Right renal pelvis (tissue), 4 donors: ENCODE measurements at regions not wholly inside any gene's neighbourhood (a gene's known extent, or its start where the extent isn't known, plus 50 kb on each side); places are given as distances from the start of the nearest gene placed in this dataset.

Source experiments
- DNase-seq, 4 donors: peaks; one replicate each; pipeline ENCODE4 v3.0.0-alpha.2; 2013; ENCODE audit warnings: low read depth in 4 of 4, low spot score in 3 of 4, missing footprints in 1 of 4

DNA sequence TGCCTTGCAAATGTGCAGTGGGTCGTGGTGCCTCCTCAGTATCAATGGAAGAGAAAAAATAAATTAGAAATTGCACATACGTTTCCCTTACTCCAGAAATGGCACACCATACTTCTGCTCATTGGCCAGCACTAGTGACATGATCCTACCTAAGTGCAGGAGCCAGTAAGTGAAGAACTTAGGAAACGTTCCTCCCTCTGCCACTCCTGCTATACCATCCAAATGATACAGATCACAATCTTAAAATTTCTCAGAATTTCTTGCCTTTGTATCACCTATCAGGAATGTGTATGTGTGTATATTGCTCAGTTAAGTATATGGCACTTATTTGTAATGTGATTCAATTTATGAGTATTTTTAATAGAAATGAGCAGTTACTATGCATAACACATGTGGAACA lies 237.0 kb upstream of the UBE2E3 start:
- DNase-seq, result no peak

DNA sequence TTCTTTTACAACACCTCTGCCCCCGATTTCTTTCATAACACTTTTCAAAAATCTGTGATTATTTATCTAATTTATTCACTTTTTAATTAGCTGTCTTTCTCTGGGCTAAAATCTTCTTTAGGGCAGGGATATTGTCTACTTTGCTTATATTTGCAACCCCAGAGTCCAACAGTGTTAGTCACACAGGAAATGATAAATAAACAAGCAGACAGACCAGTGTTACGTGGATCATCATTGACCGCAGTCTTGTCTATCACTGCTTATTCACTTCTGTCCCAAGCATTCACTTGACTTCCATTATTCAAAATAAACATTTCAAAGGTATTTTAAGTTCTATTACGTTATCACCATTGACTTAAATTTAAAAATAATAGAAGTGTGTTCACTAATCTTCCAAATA lies 237.6 kb upstream of the UBE2E3 start:
- DNase-seq, result no peak

DNA sequence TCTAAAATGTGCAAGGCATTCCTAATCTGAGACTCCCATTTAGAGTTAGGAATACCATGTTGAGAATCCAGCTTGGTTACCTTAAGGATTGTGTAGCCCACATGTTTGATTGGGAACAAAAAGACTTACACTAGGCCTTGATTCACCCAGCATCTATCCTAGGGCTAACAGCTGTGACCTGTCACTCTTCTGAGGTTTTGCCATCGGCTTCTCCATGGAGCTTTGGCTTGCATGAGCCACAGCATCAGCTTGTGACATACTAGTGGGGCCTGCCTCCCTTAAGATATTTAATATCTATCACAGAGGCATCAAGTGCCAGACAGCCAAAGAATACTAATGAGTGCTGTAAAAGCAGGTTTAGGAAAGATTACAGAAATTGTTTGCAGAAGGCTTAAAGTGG lies 241.3 kb upstream of the UBE2E3 start:
- no peak for DNase-seq

DNA sequence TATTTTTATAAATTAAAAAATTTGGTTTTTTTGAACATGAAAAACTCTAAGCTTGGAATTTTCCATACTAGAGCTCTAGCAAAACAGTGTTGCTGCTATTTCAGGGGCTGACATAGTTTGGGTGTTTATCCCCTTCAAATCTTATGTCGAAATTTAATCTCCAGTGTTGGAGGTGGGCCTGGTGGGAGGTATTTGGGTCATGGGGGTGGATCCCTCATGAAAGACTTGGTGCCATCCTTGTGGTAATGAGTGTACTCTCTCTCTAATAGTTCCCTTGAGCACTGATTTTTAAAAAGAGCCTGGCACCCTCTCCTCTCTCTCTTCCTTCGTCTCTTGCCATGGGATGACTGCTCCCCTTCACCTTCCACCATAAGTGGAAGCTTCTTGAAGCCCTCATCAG lies 244.6 kb upstream of the UBE2E3 start:
- DNase-seq, result no peak

DNA sequence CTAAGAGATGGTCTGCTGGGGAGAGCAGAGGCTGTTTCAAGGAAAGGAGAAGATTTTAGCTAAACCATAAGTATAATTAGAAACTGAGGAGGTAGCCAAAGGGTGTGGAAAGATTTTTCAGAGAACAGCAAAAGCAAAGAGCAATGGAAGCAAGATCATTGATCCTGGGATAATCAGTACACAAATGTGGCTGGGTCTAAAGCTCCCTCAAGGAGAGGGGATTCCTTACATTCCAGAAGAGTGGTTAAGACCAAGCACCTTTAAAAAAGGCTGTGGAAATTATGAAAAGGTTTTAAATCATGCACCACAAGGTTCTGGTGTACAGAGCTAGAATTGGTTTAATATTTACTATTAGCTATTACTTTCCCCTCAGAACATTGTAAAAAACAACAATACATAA lies 246.0 kb upstream of the UBE2E3 start:
- no peak for DNase-seq

DNA sequence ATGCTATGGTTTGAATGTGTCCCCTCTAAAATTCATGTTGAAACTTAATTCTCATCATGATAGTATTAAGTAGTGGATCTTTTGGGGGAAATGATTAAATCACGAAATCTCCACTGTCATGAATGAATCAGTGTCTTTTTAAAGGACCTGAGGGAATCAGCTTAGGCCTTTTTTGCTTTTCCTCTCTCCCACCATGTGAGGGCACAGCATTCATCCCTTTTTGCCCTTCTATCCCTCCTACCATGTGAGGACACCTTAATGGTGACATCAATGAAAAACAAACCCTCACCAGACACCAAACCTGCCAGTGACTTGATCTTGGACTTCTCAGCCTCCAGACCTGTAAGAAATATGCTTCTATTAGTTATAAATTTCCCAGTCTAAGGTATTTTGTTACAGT lies 247.1 kb upstream of the UBE2E3 start:
- no peak for DNase-seq

DNA sequence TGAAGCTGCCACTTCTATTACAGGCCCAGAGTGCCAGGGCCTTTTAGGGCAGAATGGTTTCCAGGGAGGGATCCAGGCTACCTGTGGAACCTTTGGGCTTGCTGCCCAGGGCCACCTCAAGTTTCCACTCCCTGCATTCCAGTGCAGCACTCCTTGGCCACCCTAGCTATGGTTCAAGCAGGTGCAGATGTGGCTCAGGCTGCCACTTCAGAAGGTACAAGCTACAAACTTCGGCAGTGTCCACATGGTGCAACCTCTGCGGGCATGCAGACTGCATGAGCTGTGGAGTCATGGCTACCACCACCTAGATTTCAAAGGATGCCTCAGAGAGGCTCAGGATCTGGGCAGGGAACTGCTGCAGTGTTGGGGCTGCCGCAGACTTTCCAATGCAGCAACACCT lies 248.1 kb upstream of the UBE2E3 start:
- no peak for DNase-seq

DNA sequence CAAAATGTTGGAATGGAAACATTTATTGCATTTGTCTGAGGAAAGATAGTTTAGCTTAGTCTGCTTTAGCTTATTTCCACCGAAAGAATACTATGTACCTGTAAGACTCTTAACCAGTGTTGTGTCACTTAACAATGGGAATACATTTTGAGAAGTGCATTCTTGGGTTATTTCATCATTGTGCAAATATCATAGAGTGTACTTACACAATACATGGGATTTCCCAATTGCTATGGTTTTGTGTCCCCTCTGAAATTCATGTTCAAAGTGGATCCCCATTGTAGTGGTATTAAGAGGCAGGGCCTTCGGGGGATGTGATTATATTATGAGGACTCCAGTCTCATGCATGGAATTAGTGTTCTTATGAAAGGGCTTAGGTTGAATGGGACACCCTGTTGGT lies 249.4 kb upstream of the UBE2E3 start:
- no peak for DNase-seq

DNA sequence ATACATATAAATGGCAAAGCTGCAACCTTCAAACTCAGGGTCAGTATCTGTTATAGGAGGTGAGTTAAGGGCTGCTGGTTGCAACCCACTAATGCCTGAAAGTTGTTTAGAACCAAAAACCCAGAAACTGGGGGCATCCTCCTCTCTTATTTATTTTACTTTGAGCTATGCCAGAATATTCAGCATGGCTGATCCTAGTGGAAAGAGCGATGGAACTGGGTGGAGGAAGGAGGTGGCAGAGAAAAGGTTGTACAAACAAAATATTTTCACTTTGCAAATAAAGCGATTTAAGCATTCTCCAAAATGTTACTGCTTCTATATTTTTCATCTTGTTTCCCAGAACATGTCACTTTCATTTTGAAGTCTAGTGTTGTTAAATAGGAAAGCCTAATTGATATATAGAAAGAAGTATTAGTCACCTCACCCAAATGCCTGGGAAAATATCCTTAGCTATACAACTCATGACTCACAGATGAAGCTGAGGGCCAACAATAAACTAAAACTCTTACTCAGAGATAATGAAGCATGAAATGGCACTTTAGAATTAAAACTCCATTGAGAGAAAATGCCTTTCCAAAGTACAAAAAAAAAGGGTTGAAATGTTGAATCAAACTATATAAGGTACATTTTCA lies 251.4 kb upstream of the UBE2E3 start:
- DNase-seq, result no peak

DNA sequence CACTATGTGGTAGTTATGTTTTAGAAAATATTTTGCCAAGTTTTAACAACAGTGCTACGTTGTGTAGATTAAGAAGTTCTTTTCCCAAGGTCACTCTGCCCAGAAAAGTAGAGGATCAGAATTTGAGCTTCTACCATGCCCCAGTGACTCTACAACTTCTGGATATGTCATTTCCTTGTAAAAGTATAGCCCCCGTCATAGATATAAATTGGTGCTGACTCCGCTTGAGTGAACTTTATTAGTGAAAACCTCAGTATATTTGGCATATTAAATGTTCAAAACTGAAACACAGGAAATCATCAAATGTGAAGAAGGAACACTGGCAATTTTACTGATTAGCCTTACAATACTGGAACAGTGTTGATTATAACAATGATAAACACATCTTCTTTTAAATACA lies 256.7 kb upstream of the UBE2E3 start:
- no peak for DNase-seq

DNA sequence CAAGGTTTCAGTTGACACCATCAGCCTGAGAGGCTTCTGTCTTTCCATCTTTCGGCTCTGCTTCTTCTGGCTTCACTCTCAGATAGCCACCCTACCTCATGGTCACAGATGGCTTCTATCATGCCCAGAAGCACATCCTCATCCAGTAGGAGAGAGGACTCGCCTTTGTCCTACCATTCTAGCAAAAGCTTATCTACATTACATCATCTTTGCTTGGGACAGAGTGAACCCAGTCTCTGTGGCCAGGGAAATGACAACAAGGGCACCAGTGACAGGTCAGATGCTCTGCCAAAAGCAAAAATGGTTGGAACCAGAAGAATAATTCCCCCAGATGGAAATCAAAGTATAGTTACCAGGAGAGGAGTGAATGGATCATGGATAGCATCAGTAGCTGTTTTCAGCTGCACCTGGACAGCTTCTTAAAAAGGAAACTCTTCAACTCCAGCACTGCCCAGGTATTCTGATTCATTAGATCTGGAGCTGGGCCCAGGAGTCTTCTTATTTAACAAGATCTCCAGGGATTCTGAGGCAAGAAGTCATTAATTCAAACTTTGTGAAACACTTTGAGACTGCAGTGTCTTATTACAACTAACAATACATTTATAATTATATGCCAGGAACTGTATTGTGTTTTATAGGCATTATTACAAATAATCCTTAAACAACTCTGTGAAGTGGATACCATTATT lies 257.7 kb upstream of the UBE2E3 start:
- no peak for DNase-seq

DNA sequence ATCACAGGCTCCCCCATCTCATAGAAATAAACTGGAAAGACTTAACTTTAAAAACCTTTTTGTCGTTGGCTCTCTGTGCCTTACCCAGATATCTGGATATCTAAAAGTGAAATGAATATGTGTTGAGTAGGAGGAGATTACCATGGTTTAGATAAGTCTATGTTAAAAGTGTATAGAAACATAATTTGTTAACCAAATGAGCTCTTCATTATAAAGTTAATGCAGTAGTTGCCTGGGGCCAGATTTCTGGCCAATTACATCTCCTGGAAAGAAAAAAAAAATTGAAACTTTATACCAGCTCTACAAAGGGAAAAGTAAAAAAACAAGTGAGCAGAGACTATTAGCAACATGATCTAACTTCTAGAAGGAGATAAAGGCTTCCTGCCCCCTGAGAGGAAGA lies 259.6 kb upstream of the UBE2E3 start:
- no peak for DNase-seq

DNA sequence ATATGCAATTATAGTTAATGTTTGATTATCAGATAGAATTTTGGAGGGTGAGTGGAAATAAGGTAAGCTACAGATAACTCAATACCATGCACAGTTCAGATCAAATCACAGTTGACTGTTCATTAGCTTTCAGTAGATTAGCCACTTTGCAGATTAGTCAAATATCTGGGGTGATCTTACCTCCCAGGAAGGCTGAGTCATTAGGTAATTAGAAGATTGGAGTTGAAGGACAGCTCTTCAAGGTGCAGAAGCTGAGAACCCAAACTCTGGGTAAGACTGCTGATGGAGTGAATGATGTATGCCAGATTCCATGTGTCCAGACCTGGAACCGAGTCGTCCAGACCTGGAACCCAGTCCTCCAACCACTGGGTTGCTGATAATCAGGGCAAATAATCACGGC lies 262.8 kb upstream of the UBE2E3 start:
- no peak for DNase-seq

DNA sequence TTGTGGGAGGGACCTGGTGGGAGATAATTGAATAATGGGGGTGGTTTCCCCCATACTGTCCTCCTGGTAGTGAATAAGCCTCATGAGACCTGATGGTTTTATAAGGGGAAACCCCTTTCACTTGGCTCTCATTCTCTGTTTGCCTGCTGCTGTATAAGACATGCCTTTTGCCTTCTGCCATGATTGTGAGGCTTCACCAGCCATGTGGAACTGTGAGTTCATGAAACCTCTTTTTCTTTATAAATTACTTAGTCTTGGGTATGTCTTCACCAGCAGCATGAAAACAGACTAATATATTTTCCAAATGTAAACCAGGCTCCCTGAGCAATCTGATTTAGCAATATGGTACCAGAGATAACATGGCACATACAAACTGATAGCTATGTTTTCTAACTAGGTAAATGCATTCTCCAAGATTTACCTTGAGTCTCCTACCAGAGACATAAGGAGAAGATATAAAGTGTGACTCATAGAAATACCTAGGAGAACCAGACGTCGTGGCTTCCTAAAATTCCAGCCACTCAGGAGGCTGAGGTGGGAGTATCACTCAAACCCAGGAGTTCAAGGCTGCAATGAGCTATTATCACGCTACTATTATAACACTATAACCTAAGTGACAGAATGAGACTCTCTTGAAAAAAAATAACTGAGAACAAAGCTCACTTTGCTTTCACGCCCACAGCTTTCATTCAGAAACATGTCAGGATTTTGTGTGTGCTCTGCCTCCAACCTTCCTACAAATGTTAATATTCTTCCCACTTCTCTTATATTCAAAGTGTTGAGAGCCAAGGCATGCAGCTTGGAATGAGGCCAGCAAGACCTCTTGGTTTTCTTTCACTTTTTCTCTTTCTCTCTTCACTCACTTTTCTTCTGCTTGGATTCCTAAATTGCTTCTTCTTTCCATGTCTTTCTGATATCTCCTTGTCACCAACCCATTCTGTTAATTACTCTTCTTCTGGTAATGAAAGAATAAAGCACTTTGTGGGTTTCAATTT lies 263.9 kb upstream of the UBE2E3 start:
- no peak for DNase-seq

DNA sequence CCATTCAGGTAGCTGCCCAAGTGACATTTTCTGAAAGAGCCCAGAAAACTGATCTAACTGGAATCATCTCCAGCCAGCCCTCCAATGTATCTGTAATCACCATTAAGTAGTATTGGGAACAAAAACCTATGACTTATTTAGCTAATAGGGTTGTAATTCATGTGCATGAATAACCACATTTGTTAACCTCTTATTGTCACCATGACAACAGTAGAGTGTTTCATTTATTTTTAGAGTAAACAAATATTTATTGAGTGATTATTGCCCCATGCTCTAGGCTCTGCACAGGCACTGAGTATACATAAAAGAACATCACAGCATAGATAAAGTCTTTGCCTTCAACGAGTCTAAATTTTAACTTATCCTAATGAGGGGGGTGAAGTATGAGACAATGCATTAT lies 265.4 kb upstream of the UBE2E3 start:
- no peak for DNase-seq

DNA sequence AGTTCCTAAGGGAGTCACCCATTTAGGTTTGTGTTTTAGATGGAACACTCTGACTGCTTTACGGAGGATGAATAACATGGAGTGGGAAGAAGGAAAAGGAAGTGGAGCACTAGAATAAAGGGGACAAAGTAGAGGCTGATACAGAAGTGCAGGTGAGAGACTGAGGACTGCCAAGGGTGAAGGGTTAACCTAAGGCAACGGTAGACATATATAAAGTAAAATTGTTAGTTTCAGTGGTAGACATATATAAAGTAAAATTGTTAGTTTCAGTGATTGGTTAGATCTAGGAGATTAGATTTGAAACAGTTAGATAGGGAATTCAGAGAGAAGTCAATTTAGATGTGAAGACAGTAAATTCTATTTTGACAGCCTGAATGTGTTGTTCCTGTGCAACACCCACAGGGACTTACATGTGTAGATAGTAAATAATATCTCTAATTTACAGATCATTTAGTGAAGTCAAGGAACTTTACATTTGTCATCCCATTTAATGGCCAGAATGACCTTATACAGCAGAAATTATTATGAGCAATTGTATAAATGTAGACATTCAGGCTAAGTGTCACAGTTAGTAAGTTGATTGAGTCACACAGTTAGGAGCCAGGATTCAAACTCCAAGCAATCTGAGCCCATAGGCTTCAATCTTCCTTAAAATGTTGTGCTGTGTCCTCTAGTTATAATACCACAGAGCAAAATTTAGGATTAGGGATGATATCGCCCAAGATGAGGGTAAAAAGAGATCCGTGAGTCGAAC lies 270.8 kb upstream of the UBE2E3 start:
- no peak for DNase-seq

DNA sequence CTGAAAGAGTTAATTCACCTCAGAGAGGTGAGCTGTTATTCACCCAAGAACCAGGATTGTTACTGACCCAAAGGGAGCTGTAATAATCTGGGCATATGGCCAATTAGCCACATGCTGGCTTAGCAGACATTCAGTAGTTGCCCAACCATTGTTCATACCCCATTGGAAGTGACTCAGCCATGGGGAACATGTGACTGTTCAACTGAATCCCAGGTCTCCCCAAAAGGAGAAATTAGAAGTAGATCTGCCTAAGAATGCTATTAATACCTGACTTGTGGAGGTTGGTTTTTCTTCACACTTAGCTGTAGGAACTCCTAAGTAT lies 272.6 kb upstream of the UBE2E3 start:
- no peak for DNase-seq

DNA sequence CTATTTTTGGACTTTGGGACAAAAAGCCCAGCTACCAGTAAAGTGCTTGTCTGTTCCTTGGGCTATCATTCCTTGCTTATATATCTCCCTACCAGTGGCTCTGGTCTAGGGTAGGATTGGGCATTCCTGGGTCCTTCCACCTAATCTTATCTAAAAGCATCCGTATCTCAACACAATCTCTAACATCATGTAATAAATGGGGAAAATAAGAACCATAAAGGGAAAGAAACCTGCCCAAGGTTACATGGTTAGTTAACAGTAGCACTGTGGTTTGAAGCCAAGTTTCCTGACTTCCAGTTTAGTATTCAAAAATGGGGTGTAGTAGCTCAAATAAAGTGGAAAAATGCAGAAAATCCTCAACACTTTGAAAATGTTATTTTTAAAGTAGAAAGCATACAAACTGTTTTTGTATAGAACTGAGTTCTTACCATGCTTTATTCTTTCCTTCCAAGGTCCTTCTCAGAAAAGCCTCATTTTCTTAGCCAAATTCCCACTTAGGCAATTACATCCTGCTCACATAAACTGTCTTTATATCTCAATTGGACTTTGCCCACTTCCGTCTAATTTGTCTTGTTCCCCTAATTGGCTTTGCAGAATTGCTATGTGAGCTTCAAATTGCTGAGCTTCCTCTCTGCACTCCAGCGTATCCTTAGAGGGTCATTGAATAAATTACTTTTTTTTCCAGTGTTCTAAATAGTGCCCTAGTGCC lies 273.1 kb upstream of the UBE2E3 start:
- DNase-seq, result no peak

DNA sequence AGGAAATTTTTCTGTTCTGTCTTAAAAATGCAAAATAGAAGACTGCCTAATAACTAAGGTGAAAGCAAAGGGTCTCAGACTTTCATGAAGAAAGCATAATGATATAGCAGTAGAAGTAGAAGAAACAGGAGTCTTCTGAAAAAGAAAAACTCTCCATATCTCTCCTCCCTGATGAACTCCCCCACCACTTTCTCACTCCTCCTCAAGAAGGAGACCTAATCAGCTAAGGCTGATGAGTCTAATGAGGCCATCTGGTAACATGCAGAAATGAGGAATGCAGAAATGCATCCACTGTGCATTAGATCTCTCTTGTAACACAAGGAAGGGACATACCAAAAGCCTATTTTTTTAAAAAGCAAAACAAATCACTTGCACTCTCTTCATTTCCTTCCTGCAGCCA lies 273.7 kb upstream of the UBE2E3 start:
- DNase-seq, result no peak

DNA sequence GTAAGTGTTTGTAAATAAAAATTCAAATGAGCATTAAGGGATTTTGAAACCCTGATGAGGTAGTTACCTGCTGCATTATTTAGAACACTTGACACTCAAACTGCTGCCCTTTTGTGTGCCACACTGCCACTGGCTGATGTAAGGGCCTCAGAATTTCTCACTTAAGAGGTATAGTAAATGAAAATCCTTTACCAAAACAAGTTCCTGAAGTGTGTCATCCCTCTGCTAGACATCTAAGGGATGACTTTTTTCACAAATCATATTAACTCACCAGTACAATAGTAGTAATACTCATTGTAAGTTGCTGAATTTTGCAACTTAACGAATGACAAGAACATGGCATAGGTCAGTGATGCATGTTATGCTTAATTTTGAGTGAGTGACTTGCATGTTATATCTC lies 274.9 kb upstream of the UBE2E3 start:
- DNase-seq, result no peak
